ENCODE measurements at regions not wholly inside any gene's neighbourhood (a gene's known extent, or its start where the extent isn't known, plus 50 kb on each side); places are given as distances from the start of the nearest gene placed in this dataset.

DNA sequence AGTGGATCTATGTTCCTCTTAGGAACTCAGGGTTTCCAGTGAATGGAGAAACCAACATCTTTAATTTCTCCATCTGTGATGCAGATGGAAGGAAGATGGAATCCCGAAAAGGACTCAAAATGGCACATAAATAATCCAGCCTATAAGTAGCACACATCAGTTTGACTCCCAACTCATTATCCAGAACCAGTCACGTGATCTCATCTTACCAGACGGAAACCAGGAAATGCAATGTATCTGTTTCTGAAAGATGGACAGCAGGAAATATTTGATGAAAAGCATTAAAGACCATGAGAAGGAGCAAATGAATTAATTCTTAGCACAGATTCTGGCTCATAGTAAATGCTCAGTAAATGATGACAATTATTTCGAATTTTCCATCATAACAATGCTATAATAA is 443.1 kb upstream of the FMR1 start:
- Histone ChIP-seq H3K4me2 (ENCODE audit: insufficient read depth, insufficient read length, low read length) (no peak overlapping the region), H3K4ac (ENCODE audit: low read depth, low read length) (no peak overlapping the region), H3K9me3 (ENCODE audit: control insufficient read depth, low read depth, low read length) (peaks cover 18% of the 10 kb centered on the region), H2BK120ac (ENCODE audit: low read depth, low read length, poor library complexity, severe bottlenecking) (no peak overlapping the region), H3K9ac (ENCODE audit: extremely low read depth, insufficient read length, low read length) (no peak overlapping the region), H2BK20ac (ENCODE audit: low read depth, low read length, poor library complexity, severe bottlenecking) (no peak overlapping the region), H2BK15ac (ENCODE audit: low read depth, low read length) (no peak overlapping the region), H3K27ac (ENCODE audit: insufficient read length, low read depth, low read length) (no peak overlapping the region), H2BK12ac (ENCODE audit: insufficient read length, low read depth, low read length) (no peak overlapping the region), H2AK5ac (ENCODE audit: insufficient read length, low read length) (no peak overlapping the region), H2AFZ (ENCODE audit: low read length) (no peak overlapping the region), H3T11ph (ENCODE audit: low read length) (no peak overlapping the region), H4K8ac (replicated peaks; ENCODE audit: insufficient read length, low read depth, low read length) (no peak overlapping the region), H3K23ac (ENCODE audit: insufficient read length, low read depth, low read length) (no peak overlapping the region), H3K27me3 (ENCODE audit: insufficient read depth, low read length) (no peaks in the 10 kb centered on the region), H3K56ac (ENCODE audit: insufficient read length, low read depth, low read length) (no peak overlapping the region), H2BK5ac (ENCODE audit: insufficient read length, low read length) (no peak overlapping the region), H3K79me1 (ENCODE audit: insufficient read depth, low read depth, low read length, poor library complexity, severe bottlenecking) (no peaks in the 10 kb centered on the region), H3K18ac (ENCODE audit: insufficient read length, low read depth, low read length) (no peak overlapping the region), H4K91ac (ENCODE audit: insufficient read length, low read depth, low read length) (no peak overlapping the region), H3K23me2 (ENCODE audit: insufficient read length, low read depth, low read length, poor library complexity, severe bottlenecking) (no peaks in the 10 kb centered on the region), H3K4me1 (ENCODE audit: insufficient read depth, low read length) (no peaks in the 10 kb centered on the region), H3K79me2 (ENCODE audit: insufficient read depth, low read length) (no peaks in the 10 kb centered on the region), H4K5ac (ENCODE audit: insufficient read length, low read depth, low read length) (no peak overlapping the region), H3K14ac (ENCODE audit: insufficient read depth, low read length) (no peak overlapping the region), H4K20me1 (ENCODE audit: control insufficient read depth, insufficient read depth, insufficient read length) (no peaks in the 10 kb centered on the region)
- peaks cover 52 to 65% of the 10 kb centered on the region in 2 experiments for H3K9me3 Mint-ChIP-seq
- DNase-seq = no peak
- no peak overlapping the region for H3K27ac Mint-ChIP-seq
- H3K4me1 Mint-ChIP-seq = no peaks in the 10 kb centered on the region
- no peaks in the 10 kb centered on the region; a peak in 1 of 7 replicates for H3K36me3 Mint-ChIP-seq (ENCODE audit: insufficient read depth in 1 of 3, low read depth in 3 of 3)
- no peak overlapping the region for H3K4me3 Mint-ChIP-seq
- WGBS (ENCODE audit: extremely low coverage, insufficient read length, low lambda C conversion rate) = no CpG with 5 or more reads among the region's 4 CpGs
- no peaks in the 10 kb centered on the region for H3K27me3 Mint-ChIP-seq (ENCODE audit: low read depth)
- TF ChIP-seq, protein P1, sequence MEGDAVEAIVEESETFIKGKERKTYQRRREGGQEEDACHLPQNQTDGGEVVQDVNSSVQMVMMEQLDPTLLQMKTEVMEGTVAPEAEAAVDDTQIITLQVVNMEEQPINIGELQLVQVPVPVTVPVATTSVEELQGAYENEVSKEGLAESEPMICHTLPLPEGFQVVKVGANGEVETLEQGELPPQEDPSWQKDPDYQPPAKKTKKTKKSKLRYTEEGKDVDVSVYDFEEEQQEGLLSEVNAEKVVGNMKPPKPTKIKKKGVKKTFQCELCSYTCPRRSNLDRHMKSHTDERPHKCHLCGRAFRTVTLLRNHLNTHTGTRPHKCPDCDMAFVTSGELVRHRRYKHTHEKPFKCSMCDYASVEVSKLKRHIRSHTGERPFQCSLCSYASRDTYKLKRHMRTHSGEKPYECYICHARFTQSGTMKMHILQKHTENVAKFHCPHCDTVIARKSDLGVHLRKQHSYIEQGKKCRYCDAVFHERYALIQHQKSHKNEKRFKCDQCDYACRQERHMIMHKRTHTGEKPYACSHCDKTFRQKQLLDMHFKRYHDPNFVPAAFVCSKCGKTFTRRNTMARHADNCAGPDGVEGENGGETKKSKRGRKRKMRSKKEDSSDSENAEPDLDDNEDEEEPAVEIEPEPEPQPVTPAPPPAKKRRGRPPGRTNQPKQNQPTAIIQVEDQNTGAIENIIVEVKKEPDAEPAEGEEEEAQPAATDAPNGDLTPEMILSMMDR (conservative IDR thresholded peaks at IDR 0.05) = no peak

All from H9 (cell line).